Stimulated activated memory B cell treated with anti-CD40 and anti-IgM and Interleukin-4, amounts not matched to agents 10 μg/mL and 1 μg/mL and 100 μg/mL, for 72 hours (primary cell): ENCODE measurements at regions not wholly inside any gene's neighbourhood (a gene's known extent, or its start where the extent isn't known, plus 50 kb on each side); places are given as distances from the start of the nearest gene placed in this dataset.

Source experiments
- ATAC-seq: fragments of 150-1000 bp; cut with Tn5 transposase; 2 replicates; pipeline ENCODE4 v1.10.0; 2021
- H3K27ac Mint-ChIP-seq: one replicate; pipeline ENCODE4 v1.8.0; 2022; ENCODE audit warnings: mild to moderate bottlenecking, mixed read lengths
- H3K27me3 Mint-ChIP-seq: one replicate; pipeline ENCODE4 v1.8.0; 2022; ENCODE audit warnings: mixed read lengths
- H3K36me3 Mint-ChIP-seq: one replicate; pipeline ENCODE4 v1.8.0; 2022; ENCODE audit warnings: mixed read lengths
- H3K4me1 Mint-ChIP-seq: one replicate; pipeline ENCODE4 v1.8.0; 2022; ENCODE audit warnings: mixed read lengths
- H3K4me3 Mint-ChIP-seq: one replicate; pipeline ENCODE4 v1.8.0; 2022; ENCODE audit warnings: mild to moderate bottlenecking, moderate library complexity, mixed read lengths
- H3K9me3 Mint-ChIP-seq: one replicate; pipeline ENCODE4 v1.8.0; 2022; ENCODE audit warnings: mixed read lengths

DNA sequence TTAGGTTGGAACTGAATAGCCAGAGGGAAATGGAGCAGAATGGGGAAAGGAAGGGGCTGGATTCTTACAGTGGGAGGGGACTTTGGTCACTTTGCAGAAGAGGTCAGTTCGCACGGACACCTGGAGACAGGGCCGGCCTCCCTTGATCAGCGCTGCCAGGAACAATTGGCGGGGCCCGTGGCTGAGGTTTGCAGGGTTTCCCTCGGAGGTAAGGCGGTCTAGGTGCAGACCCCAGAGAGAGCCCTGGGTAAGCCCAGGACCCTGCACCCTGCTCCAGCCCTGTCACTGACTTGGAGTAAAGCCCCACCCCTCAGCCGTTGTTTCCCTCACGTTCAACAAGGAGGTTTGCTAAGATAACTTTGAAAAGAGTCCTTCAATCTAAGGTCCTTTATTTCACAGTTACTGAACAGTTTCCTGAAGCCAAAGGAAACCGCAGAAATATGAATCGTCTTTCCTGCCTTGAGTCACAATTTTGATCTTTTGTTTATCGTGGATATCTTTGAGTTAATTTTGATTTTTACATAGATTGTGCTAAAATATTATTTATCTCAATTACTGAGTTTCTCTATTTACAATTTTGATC, 231.4 kb upstream of the RTL1 start:
- Mint-ChIP-seq H3K27ac (no peak overlapping the region), H3K9me3 (peaks cover 7% of the 10 kb centered on the region), H3K27me3 (peaks cover 21% of the 10 kb centered on the region), H3K4me3 (no peak overlapping the region), H3K4me1 (no peaks in the 10 kb centered on the region), H3K36me3 (no peaks in the 10 kb centered on the region)
- ATAC-seq = no peak

DNA sequence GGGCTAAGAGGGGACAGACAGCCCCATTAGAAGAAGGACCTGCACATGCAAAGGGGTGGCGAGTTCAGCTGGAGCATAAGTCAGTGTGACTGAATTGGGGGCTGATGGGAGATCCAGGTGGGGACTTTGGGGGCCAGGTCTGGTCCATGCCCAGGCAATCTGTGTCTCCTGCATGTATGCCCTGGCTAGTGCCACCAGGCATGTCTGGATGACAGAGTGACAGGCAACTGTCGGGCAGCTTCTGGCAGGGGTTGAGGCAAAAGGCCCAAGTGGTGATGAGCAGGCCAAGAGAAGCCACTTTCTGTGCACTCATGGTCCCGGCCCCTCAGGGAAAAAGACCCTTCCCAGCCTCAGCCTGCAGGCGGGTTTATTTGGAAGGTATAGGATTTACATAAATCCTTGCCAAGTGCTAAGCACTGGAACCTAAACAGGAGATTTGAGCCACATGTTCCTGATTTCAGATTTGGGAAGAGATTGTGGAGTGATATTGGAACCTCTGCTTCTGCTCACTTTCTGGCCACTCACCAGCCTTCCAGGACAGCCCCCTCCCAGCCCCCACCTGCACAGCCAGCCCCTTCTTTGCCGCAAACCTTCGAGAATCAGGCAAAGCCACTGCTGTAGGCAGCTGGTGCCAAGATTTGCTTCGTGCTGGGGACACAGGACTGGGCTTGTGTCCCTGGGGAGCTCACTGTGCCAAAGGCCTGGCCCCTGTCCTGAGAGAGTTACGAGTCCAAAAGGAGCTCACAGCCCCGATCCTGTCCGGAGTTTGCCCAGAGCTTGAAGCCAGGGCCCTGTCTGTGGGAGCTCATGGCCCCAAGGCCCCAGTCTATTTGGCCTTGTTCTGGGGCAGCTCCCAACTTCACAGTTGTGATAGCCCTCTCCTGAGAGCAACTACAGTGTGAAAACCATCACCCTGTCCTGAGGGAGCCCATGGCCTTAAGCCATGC, 232.5 kb upstream of the RTL1 start:
- ATAC-seq = no peak
- Mint-ChIP-seq H3K36me3 (no peaks in the 10 kb centered on the region), H3K27ac (no peak overlapping the region), H3K4me3 (no peak overlapping the region), H3K9me3 (peaks cover 11% of the 10 kb centered on the region), H3K27me3 (peaks cover 10% of the 10 kb centered on the region), H3K4me1 (no peaks in the 10 kb centered on the region)

DNA sequence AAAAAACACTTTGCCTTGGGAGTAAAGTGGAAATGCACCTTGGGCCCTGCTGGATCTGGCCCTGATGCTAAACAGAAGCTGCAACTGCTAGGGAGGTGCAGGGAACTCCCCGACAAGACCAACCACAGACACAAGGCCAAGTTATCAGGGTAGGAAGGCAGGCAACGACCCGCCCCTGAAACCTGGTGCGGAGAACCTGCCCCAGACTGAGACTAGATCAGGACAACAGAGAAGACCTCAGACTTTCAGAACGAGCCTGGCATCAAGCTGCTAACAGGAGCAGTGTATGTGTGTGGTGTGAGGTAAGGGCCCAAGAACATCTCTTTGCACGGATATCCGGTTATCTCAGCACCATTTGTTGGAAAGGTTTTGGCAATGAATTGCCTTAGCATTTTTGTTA, 233.7 kb upstream of the RTL1 start:
- H3K27ac Mint-ChIP-seq = no peak overlapping the region
- no peak overlapping the region for H3K4me3 Mint-ChIP-seq
- no peaks in the 10 kb centered on the region for H3K4me1 Mint-ChIP-seq
- no peak for ATAC-seq
- peaks cover 8% of the 10 kb centered on the region for H3K27me3 Mint-ChIP-seq
- H3K36me3 Mint-ChIP-seq = peaks cover 5% of the 10 kb centered on the region
- H3K9me3 Mint-ChIP-seq = peaks cover 17% of the 10 kb centered on the region

DNA sequence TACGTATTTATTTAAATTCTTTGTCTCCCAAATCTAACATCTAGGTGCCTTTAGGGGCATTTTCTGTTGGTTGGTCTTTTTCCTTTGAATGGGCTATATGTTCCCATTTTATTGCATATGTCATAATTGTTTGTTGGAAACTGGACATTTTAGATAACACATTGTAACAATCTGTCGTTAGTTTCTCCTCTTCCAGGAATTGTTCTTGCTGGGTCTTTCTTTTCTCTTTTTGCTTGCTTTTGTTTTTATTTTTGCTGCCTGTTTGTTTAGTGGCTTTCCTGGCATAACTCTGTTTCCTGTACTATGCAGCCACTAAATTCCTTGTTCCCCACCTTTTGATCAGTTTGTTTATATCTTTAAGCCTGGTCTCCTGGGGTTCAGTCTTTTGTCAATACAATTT, 244.3 kb upstream of the RTL1 start:
- Mint-ChIP-seq H3K4me1 (no peaks in the 10 kb centered on the region), H3K9me3 (peaks cover 23% of the 10 kb centered on the region), H3K4me3 (no peak overlapping the region), H3K36me3 (no peaks in the 10 kb centered on the region), H3K27ac (no peak overlapping the region), H3K27me3 (peaks cover 13% of the 10 kb centered on the region)
- no peak for ATAC-seq

DNA sequence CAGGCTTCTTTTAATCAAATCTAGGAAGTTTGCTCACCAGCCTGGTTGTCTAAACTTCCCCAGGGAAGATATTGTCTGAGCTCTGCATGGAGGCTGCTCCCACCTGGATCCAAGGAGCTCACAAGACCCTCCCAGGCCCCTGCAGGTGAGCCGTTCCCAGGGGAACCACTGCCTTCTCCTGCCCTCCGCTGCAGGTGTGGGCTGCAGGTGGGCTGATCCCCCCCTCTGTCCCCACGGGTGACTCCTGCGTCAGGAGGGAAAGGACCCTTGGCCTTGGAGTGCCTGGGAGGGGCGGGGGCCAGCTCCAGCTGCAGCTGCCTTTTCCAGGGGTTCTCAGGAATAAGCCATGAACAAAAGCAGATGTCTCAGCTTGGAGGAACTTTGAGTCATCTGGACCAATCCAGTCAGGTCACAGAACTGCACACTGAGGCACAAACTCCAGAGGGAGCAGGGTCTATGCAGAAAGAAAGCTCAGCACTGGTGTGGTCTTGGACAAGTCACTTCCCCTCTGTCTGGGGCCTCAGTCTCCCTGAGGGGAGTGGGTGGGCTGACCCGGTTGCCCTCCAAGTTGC, 246.6 kb upstream of the RTL1 start:
- Mint-ChIP-seq H3K4me3 (no peak overlapping the region), H3K4me1 (no peaks in the 10 kb centered on the region), H3K9me3 (peaks cover 18% of the 10 kb centered on the region), H3K27ac (no peak overlapping the region), H3K27me3 (peaks cover 32% of the 10 kb centered on the region), H3K36me3 (no peaks in the 10 kb centered on the region)
- no peak for ATAC-seq

DNA sequence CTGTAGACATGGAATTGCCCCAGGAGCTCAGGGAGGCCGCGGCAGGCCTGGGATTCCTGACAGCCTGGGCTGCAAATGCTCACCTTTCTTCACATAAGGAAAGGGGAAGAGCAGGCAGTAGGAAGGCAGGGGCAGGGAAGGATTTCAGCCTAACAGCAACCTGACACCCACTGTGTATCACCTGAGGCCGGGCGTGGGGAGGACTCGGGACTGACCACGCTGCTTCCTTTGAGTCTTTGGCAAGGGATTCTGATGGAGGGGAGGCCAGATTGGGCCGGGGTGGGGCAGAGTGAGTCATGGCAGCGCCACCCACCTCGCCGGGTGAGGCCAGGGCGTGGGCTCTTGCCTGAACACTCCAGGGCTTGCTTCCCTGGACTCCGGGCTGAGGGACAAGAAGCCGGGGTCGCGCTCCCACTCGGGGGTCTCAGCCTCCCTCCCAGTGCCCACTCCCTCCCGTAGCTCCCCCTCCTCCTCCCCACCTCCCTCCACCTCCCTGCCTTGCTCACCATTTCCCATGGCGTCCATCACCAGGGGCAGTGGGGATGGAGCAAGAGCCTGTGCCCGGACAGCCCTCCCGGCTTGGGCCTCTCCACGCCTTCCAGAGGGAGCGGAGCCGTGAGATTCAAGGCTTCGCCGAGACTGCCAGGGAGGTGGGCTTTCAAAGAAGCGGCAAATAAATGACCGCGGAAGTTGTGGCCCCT, 247.9 kb upstream of the RTL1 start:
- Mint-ChIP-seq H3K36me3 (no peaks in the 10 kb centered on the region), H3K27me3 (peaks cover 40% of the 10 kb centered on the region), H3K4me3 (no peak overlapping the region), H3K27ac (no peak overlapping the region), H3K4me1 (no peaks in the 10 kb centered on the region), H3K9me3 (peaks cover 18% of the 10 kb centered on the region)
- no peak for ATAC-seq

DNA sequence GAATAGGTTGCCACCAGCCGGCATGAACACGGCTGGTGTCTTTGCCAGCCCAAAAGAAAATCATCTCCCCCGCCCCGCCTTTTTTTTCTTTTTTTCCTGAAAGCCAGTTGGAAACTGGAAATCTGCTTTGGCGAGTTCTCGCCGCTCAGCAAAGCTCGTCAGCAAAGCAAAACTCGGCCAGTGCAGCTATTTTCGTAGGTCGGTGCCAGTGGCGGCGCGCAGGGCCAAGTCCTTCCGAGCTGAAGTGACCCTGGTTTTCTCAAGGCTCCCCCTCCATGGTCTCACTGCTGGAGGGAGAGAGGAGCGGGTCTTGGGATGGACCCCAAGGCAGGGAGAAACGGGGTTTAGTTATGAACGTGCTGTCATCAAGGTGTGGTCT, 248.4 kb upstream of the RTL1 start:
- Mint-ChIP-seq H3K9me3 (peaks cover 18% of the 10 kb centered on the region), H3K27me3 (peaks cover 40% of the 10 kb centered on the region), H3K4me3 (no peak overlapping the region), H3K36me3 (no peaks in the 10 kb centered on the region), H3K27ac (no peak overlapping the region), H3K4me1 (no peaks in the 10 kb centered on the region)
- no peak for ATAC-seq

DNA sequence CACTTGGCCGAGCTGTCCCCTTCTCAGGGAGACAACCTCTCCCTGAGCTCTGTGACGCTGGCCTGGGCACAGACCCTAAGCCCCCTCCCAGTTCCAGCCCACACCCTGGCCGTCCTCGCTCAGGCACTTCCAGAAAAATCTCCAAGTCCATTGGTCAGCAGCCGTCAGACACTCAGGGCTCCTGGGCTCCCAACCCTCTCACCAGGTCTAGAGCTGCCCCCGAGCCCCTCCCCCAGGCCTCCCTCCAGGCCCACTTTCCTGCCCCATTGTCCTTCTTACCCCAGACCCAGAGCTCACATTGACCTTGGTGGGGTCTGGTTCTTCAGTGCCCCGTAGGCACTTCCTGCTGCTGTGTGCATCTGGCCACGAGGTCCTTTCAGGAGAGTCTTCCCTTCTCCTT, 249.3 kb upstream of the RTL1 start:
- ATAC-seq = no peak
- H3K27ac Mint-ChIP-seq = no peak overlapping the region
- H3K27me3 Mint-ChIP-seq = peaks cover 40% of the 10 kb centered on the region
- H3K4me1 Mint-ChIP-seq = no peaks in the 10 kb centered on the region
- H3K4me3 Mint-ChIP-seq = no peak overlapping the region
- no peaks in the 10 kb centered on the region for H3K36me3 Mint-ChIP-seq
- peaks cover 13% of the 10 kb centered on the region for H3K9me3 Mint-ChIP-seq

DNA sequence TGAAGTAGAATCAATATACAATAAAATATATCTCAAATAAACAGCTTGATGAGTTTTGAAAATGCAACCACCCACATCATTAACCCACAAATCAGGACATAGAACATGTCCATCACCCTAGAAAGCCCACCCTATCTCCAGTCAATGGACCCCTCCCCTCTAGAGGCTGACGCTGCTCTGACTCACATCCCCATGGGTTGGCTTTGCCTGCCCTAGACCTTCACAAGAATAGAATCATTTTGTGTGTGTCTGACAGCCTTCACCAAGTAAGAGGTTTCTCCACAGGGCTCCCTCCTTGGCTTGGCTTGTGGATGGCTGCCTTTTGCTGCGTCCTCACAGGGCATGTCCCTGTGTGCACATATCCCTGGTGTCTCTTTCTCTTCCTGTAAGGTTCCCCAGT, 250.2 kb upstream of the RTL1 start:
- Mint-ChIP-seq H3K27ac (no peak overlapping the region), H3K36me3 (no peaks in the 10 kb centered on the region), H3K9me3 (peaks cover 11% of the 10 kb centered on the region), H3K4me3 (no peak overlapping the region), H3K4me1 (no peaks in the 10 kb centered on the region), H3K27me3 (peaks cover 40% of the 10 kb centered on the region)
- ATAC-seq = no peak

DNA sequence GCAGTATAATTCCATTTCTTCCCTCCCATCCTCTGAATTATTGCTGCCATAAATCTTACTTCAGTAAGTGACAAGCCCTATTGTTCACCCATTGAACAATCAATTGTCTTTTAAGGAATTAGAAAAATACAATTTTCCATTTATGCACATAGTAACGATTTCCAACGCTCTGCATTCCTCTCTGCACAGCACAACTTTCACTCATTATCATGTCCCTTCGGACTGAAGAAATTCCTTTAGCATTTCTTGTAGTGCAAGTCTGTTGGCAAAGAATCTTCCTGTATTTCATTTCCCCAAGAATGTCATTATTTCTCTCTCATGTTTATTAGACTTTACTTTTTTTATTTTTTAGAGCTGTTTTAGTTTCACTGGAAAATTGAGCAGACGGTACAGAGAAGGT, 252.1 kb upstream of the RTL1 start:
- H3K27ac Mint-ChIP-seq = no peak overlapping the region
- no peaks in the 10 kb centered on the region for H3K36me3 Mint-ChIP-seq
- peaks cover 39% of the 10 kb centered on the region for H3K27me3 Mint-ChIP-seq
- no peaks in the 10 kb centered on the region for H3K4me1 Mint-ChIP-seq
- H3K9me3 Mint-ChIP-seq = peaks cover 11% of the 10 kb centered on the region
- no peak overlapping the region for H3K4me3 Mint-ChIP-seq
- ATAC-seq = no peak

DNA sequence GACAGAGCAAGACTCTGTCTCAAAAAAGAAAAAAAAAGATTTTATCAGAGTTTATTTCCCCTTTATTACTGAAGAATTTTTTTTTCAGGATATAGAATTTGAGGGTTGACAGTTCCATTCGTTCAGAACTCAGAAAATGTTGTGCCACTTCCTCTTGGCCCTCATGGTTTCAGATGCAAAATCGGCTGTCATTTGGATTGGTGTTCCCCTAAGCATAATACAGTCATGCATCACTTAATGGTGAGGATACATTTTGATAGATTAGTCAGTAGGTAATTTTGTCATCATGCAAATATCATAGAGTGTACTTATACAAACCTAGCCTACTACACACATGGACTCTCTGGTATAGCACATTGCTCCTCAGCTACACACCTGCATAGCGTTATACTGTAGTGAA, 263.9 kb upstream of the RTL1 start:
- Mint-ChIP-seq H3K9me3 (peaks cover 20% of the 10 kb centered on the region), H3K4me3 (no peak overlapping the region)
- ATAC-seq = no peak

DNA sequence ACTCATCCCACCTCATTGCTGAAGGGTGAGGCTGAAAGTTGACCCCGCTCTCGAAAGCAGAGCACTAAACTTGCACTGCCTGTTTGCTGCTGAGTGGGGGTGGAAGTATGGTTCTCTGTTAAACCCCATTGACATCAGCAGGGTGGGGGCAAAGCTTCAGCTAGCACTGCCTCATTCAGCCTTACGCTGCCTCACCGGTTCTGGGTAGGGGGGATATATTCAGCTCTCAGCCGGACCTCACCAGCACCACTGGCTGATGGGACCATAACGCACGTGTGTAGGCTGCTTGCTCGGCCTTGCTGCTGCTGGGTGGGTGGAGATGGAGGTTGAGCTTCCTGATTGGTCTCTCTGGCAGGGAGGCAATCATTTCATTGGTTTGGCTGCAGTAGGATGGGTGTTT, 265.7 kb upstream of the RTL1 start:
- no peak for ATAC-seq
- Mint-ChIP-seq H3K4me3 (no peak overlapping the region), H3K36me3 (no peaks in the 10 kb centered on the region), H3K27me3 (no peaks in the 10 kb centered on the region), H3K27ac (no peak overlapping the region), H3K4me1 (no peaks in the 10 kb centered on the region), H3K9me3 (peaks cover 22% of the 10 kb centered on the region)

More for the DNA sequence above, 263.9 kb upstream of the RTL1 start:
- no peaks in the 10 kb centered on the region for H3K4me1 Mint-ChIP-seq
- no peaks in the 10 kb centered on the region for H3K27me3 Mint-ChIP-seq
- no peaks in the 10 kb centered on the region for H3K36me3 Mint-ChIP-seq
- H3K27ac Mint-ChIP-seq = no peak overlapping the region

DNA sequence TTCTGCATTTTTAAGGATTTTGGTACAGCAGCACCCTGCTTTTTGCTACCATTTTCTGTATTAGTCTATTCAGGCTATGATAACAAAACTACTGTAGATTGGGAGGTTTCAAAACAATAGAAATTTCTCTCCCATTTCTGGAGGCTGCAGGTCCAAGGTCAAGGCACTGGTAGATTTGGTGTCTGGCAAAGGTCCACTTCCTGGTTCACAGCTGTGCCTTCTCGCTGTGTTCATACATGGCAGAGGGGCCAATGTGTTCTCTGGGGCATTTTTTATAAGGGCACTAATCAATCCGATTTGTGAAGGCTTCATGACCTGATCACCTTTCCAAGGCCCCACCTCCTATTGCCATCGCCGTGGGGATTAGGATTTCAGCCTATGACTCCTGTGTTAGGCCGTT, 268.1 kb upstream of the RTL1 start:
- H3K27ac Mint-ChIP-seq = no peak overlapping the region
- H3K9me3 Mint-ChIP-seq = peaks cover 16% of the 10 kb centered on the region
- H3K4me3 Mint-ChIP-seq = no peak overlapping the region
- no peaks in the 10 kb centered on the region for H3K36me3 Mint-ChIP-seq
- ATAC-seq = no peak
- no peaks in the 10 kb centered on the region for H3K4me1 Mint-ChIP-seq
- H3K27me3 Mint-ChIP-seq = no peaks in the 10 kb centered on the region

DNA sequence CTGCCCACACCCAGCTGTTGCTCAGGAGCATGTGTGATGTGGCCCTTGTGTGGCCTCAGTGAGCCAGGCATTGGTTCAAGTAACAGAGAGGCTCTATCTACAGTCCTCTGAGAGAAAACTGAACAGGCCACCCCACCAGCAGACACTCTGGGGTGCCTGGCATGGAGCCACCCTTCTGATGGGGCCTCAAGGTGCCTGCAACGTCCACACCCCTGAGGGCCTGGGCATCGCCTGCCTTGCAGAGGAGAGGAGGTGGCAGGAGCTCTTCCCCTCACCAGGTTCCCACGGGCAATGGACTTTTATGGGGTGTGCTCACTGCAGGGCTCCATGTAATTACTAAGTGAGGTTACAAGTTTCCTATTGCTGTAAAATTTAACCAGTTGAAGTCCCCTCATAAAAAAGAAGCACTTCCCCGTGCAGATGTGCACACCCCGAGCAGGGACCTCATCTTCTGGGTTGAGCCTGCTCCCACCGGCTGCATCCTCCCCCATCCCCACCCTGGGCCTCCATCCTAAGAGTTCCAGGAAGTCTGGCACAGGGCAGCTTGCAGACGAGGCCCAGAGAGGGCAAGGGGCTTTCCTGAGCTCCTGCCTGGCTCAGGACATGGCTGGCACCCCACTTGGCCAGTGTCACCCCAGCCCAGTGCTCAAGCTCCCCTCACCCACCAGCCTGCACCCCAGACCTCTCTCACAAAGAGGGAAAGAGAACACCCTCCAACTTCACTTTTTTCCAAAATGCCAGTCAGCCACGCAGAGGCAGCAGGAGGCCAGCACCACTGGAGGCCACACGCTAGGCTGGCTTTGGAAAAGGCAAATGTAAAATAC, 270.4 kb upstream of the RTL1 start:
- no peak overlapping the region for H3K4me3 Mint-ChIP-seq
- H3K27ac Mint-ChIP-seq = no peak overlapping the region
- peaks cover 3% of the 10 kb centered on the region for H3K9me3 Mint-ChIP-seq
- no peaks in the 10 kb centered on the region for H3K36me3 Mint-ChIP-seq
- no peaks in the 10 kb centered on the region for H3K27me3 Mint-ChIP-seq
- no peak for ATAC-seq
- no peaks in the 10 kb centered on the region for H3K4me1 Mint-ChIP-seq

DNA sequence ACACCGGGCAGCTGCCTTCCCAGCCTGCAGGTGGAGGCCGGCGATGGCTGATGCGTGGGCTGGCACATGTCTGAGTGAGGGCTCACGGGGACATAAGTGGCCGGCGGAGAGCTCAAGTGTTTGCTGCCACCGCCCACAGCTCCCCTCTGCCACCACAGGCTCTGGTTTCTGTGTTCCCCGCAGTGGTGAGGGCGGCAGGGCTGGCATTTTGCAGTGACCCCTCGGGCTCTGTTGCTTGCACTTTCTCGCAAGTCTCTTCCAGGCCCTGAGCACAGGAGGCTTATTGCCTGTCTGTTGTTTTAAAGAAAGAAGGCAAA, 271.0 kb upstream of the RTL1 start:
- no peak overlapping the region for H3K27ac Mint-ChIP-seq
- ATAC-seq = no peak
- no peaks in the 10 kb centered on the region for H3K36me3 Mint-ChIP-seq
- no peaks in the 10 kb centered on the region for H3K27me3 Mint-ChIP-seq
- no peak overlapping the region for H3K4me3 Mint-ChIP-seq
- H3K9me3 Mint-ChIP-seq = peaks cover 3% of the 10 kb centered on the region
- no peaks in the 10 kb centered on the region for H3K4me1 Mint-ChIP-seq
